GM10266 (cell line): ENCODE measurements at regions not wholly inside any gene's neighbourhood (a gene's known extent, or its start where the extent isn't known, plus 50 kb on each side); places are given as distances from the start of the nearest gene placed in this dataset.

Experiments
- DNase-seq: peaks from one replicate; pipeline ENCODE4 v3.0.0; 2012; ENCODE audit errors: extremely low spot score
- TF ChIP-seq, protein P1 (sequence below): IDR thresholded peaks from 2 replicates; pipeline ENCODE4 v1.5.1; 2012; ENCODE audit warnings: mild to moderate bottlenecking, low read depth; ENCODE audit not compliant: control insufficient read depth, insufficient read depth; ENCODE audit errors: missing control alignments

- DNase-seq: no peak
- TF ChIP-seq, protein P1, sequence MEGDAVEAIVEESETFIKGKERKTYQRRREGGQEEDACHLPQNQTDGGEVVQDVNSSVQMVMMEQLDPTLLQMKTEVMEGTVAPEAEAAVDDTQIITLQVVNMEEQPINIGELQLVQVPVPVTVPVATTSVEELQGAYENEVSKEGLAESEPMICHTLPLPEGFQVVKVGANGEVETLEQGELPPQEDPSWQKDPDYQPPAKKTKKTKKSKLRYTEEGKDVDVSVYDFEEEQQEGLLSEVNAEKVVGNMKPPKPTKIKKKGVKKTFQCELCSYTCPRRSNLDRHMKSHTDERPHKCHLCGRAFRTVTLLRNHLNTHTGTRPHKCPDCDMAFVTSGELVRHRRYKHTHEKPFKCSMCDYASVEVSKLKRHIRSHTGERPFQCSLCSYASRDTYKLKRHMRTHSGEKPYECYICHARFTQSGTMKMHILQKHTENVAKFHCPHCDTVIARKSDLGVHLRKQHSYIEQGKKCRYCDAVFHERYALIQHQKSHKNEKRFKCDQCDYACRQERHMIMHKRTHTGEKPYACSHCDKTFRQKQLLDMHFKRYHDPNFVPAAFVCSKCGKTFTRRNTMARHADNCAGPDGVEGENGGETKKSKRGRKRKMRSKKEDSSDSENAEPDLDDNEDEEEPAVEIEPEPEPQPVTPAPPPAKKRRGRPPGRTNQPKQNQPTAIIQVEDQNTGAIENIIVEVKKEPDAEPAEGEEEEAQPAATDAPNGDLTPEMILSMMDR: no peak
These were observed 60.3 kb downstream of the FOXD1 start for GRCh38 chr5:73388306-73388684.

GRCh38 chr5:73387601-73388305, 60.8 kb downstream of the FOXD1 start:
- TF ChIP-seq, protein P1: no peak
- DNase-seq: no peak

DNA sequence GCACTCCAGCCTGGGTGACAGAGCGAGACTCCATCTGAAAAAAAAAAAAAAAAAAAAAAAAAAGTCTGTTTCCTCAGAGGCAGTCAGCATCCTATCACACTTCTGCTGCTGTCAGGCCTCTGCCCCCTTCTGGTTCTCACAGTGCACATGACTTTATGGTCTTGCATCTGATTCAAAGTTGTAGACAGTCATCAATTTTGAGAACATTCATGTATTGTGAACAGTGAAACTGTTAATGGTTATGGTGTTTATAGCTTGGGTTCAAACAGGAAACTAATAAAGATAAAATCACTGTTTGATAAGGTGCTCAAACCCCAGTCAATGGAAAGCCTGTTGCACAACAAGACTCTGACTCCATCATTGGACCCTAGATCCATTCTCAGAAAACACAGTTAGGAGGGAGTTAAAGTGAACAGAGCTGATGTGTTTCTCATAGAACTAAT, 61.4 kb downstream of the FOXD1 start:
- no peak for DNase-seq
- TF ChIP-seq, protein P1: peak; percentile 18

DNA sequence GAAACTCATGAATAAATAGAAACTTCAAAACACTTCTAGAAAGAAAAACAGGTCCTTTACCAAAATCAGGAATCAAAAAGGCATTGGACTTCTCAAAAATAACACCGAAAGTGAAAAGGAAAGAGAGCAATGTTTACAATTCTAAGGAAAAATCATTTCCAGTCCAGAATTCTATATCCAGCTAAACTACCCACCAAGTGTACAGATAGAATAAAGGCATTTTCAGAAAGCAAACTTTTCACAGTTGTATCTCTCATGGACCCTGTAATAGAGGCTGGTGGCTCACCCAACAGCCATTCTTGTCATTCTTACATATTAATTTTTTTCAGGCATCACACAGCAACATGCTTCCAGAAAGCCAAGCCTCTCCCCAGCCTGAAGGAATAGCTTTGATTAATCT, 63.7 kb downstream of the FOXD1 start:
- no peak for DNase-seq
- TF ChIP-seq, protein P1: no peak

GRCh38 chr5:73382401-73382740, 66.2 kb downstream of the FOXD1 start:
- no peak for DNase-seq
- TF ChIP-seq, protein P1: no peak

- TF ChIP-seq, protein P1: no peak
- DNase-seq: no peak
These were observed 66.8 kb downstream of the FOXD1 start for GRCh38 chr5:73381590-73382400.
